Right atrium auricular region (tissue), 2 donors: ENCODE measurements at regions not wholly inside any gene's neighbourhood (a gene's known extent, or its start where the extent isn't known, plus 50 kb on each side); places are given as distances from the start of the nearest gene placed in this dataset.

Source experiments
- DNase-seq: peaks from one replicate; pipeline ENCODE4 v3.0.0-alpha.2; 2019; ENCODE audit warnings: low spot score
- H3K27ac ChIP-seq, 2 donors: fragments of 200-600 bp; sonication (generic); 1 replicate in 1 of 2; 2 replicates in 1 of 2; pipeline ENCODE4 v1.5.1; 2016 to 2019
- H3K27me3 ChIP-seq, 2 donors: fragments of 200-600 bp; sonication (generic); one replicate each; pipeline versions ENCODE4 v1.5.1 to v1.6.0; 2017 to 2019
- H3K36me3 ChIP-seq: fragments of 200-600 bp; sonication (generic); one replicate; pipeline ENCODE4 v1.5.1; 2016
- H3K4me1 ChIP-seq, 2 donors: fragments of 200-600 bp; sonication (generic); one replicate each; pipeline versions ENCODE4 v1.5.1 to v1.6.0; 2017 to 2019
- H3K4me3 ChIP-seq, 2 donors: fragments of 200-600 bp; sonication (generic); 1 replicate in 1 of 2; 2 replicates in 1 of 2; pipeline ENCODE4 v1.5.1; 2017 to 2019; ENCODE audit warnings: mild to moderate bottlenecking in 1 of 2, moderate library complexity in 1 of 2
- H3K9me3 ChIP-seq, 2 donors: fragments of 200-600 bp; sonication (generic); one replicate each; pipeline ENCODE4 v1.5.1; 2019
- TF ChIP-seq, protein P1 (sequence below), 2 donors: fragments of 200-600 bp; sonication (generic); IDR thresholded peaks; one replicate each; pipeline ENCODE4 v1.5.1; 2019; ENCODE audit warnings: antibody characterized with exemption in 2 of 2

GRCh38 chr2:51258301-51258700 is 226.4 kb upstream of the NRXN1 start:
- H3K27ac ChIP-seq, result no peak overlapping the region
- no peak for DNase-seq
- H3K36me3 ChIP-seq, result no peaks in the 10 kb centered on the region
- H3K4me3 ChIP-seq, result no peak overlapping the region
- no peaks in the 10 kb centered on the region for H3K9me3 ChIP-seq
- H3K4me1 ChIP-seq, result no peaks in the 10 kb centered on the region
- no peaks in the 10 kb centered on the region for H3K27me3 ChIP-seq
- TF ChIP-seq, protein P1, sequence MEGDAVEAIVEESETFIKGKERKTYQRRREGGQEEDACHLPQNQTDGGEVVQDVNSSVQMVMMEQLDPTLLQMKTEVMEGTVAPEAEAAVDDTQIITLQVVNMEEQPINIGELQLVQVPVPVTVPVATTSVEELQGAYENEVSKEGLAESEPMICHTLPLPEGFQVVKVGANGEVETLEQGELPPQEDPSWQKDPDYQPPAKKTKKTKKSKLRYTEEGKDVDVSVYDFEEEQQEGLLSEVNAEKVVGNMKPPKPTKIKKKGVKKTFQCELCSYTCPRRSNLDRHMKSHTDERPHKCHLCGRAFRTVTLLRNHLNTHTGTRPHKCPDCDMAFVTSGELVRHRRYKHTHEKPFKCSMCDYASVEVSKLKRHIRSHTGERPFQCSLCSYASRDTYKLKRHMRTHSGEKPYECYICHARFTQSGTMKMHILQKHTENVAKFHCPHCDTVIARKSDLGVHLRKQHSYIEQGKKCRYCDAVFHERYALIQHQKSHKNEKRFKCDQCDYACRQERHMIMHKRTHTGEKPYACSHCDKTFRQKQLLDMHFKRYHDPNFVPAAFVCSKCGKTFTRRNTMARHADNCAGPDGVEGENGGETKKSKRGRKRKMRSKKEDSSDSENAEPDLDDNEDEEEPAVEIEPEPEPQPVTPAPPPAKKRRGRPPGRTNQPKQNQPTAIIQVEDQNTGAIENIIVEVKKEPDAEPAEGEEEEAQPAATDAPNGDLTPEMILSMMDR (IDR thresholded peaks at IDR 0.05), result no peak

DNA sequence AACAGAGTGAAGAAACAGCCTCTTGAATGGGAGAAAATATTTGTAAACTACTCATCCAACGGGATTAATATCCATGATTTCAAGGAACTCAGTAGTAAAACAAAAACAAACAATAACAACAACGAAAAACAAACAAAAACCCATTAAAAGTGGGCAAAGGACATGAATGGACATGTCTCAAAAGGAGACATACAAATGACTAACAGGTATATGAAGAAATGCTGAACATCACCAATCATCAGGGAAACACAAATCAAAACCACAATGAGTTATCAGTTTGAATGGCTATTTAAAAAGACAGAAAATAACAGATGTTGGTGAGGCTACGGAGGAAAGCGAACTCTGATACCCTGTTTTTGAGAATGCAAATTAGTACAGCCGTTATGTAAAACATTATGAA is 224.8 kb upstream of the NRXN1 start:
- no peaks in the 10 kb centered on the region for H3K9me3 ChIP-seq
- no peak for DNase-seq
- TF ChIP-seq, protein P1 (IDR thresholded peaks at IDR 0.05), result no peak
- H3K36me3 ChIP-seq, result no peaks in the 10 kb centered on the region
- H3K27ac ChIP-seq, result no peak overlapping the region
- no peaks in the 10 kb centered on the region for H3K4me1 ChIP-seq
- no peaks in the 10 kb centered on the region for H3K27me3 ChIP-seq
- H3K4me3 ChIP-seq, result no peak overlapping the region

DNA sequence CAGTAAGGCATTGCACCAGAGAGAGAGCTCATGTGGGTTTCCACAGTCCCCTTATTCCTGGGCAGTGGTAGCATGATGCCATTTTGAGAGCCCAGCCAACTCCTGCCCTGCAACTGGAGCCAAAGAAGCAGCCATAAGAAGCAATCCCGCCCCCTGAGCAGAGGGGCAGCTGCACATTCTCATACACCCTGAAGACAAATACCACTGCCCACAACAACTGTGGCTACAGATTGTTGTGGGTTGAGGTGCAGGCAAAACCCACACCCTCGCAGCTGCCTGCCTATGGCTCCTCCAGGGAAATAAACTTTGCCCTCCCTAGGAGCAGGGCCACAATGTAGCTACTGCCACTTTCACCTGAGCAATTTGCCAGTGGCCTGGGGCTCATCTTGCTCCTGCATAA is 219.4 kb upstream of the NRXN1 start:
- no peaks in the 10 kb centered on the region for H3K9me3 ChIP-seq
- TF ChIP-seq, protein P1 (IDR thresholded peaks at IDR 0.05), result no peak
- DNase-seq, result no peak
- H3K36me3 ChIP-seq, result no peaks in the 10 kb centered on the region
- H3K4me1 ChIP-seq, result no peaks in the 10 kb centered on the region
- no peak overlapping the region for H3K27ac ChIP-seq
- H3K4me3 ChIP-seq, result no peak overlapping the region
- H3K27me3 ChIP-seq, result no peaks in the 10 kb centered on the region

GRCh38 chr2:51247252-51247805 is 215.4 kb upstream of the NRXN1 start:
- TF ChIP-seq, protein P1 (IDR thresholded peaks at IDR 0.05), result no peak
- Histone ChIP-seq H3K27ac (no peak overlapping the region), H3K4me1 (no peaks in the 10 kb centered on the region), H3K27me3 (no peaks in the 10 kb centered on the region), H3K36me3 (no peaks in the 10 kb centered on the region), H3K4me3 (no peak overlapping the region), H3K9me3 (no peaks in the 10 kb centered on the region)
- no peak for DNase-seq

GRCh38 chr2:51243892-51244535 is 212.1 kb upstream of the NRXN1 start:
- Histone ChIP-seq H3K9me3 (no peaks in the 10 kb centered on the region), H3K4me1 (no peaks in the 10 kb centered on the region), H3K27me3 (no peaks in the 10 kb centered on the region), H3K4me3 (no peak overlapping the region), H3K27ac (no peak overlapping the region), H3K36me3 (no peaks in the 10 kb centered on the region)
- TF ChIP-seq, protein P1 (IDR thresholded peaks at IDR 0.05), result no peak
- DNase-seq, result no peak
